CD4-positive, alpha-beta T cell (primary cell): ENCODE measurements at regions not wholly inside any gene's neighbourhood (a gene's known extent, or its start where the extent isn't known, plus 50 kb on each side); places are given as distances from the start of the nearest gene placed in this dataset.
A peak's percentile ranks its signal among the peaks of the same experiment; 100 is the strongest.
"Not testable (repeated sequence)": the region's sequence is repeated elsewhere in the genome, so short reads cannot be mapped to it uniquely, and the experiment has no call there.

ENCODE experiments used
- ATAC-seq: fragments of 200-7000 bp; cut with Tn5 transposase; one replicate; pipeline ENCODE4 v1.10.0; 2022; ENCODE audit warnings: mild to moderate bottlenecking; ENCODE audit not compliant: poor library complexity
- CTCF ChIA-PET: fragments of 350-600 bp; sonication (Branson Sonifier 250); formaldehyde crosslinking; loops from one replicate; lab custom pipeline; 2021; ENCODE audit warnings: antibody characterized with exemption, inconsistent platforms; lab: Charles Lee
- POLR2A ChIA-PET: fragments of 350-600 bp; sonication (Branson Sonifier 250); formaldehyde crosslinking; loops from one replicate; lab custom pipeline; 2021; ENCODE audit warnings: antibody characterized with exemption, inconsistent platforms; lab: Charles Lee
- DNase-seq, 14 experiments: peaks; one replicate each; pipeline ENCODE4 v3.0.0-alpha.2; 2013 to 2020; ENCODE audit warnings: mixed read lengths in 2 of 14
- H3K27ac ChIP-seq, 2 donors: one replicate each; pipeline versions ENCODE4 v1.5.1 to v1.7.0; 2013; ENCODE audit warnings: low read length in 2 of 2, low read depth in 1 of 2, mild to moderate bottlenecking in 1 of 2
- H3K27me3 ChIP-seq, 2 experiments: 1 replicate in 1 of 2; 2 replicates in 1 of 2; pipeline versions ENCODE4 v1.6.1 to v1.7.0; 2013; ENCODE audit warnings: low read length in 2 of 2, control low read depth in 1 of 2, mild to moderate bottlenecking in 1 of 2, moderate library complexity in 1 of 2; ENCODE audit not compliant: insufficient read depth in 2 of 2, control insufficient read depth in 1 of 2
- H3K36me3 ChIP-seq: one replicate; pipeline ENCODE4 v1.6.1; 2013; ENCODE audit warnings: low read length, control low read depth; ENCODE audit not compliant: insufficient read depth
- H3K4me1 ChIP-seq: one replicate; pipeline ENCODE4 v1.6.1; 2013; ENCODE audit warnings: low read length, control low read depth; ENCODE audit not compliant: insufficient read depth
- H3K4me3 ChIP-seq: one replicate; pipeline ENCODE4 v1.5.1; 2013; ENCODE audit warnings: mild to moderate bottlenecking, low read length, moderate library complexity
- H3K9me3 ChIP-seq, 2 experiments: 1 replicate in 1 of 2; 2 replicates in 1 of 2; pipeline versions ENCODE4 v1.6.1 to v1.7.0; 2013; ENCODE audit warnings: low read length in 2 of 2, mild to moderate bottlenecking in 2 of 2, control low read depth in 1 of 2, moderate library complexity in 1 of 2; ENCODE audit not compliant: control insufficient read depth in 1 of 2, insufficient read depth in 1 of 2
- H3K27ac Mint-ChIP-seq: one replicate; pipeline ENCODE4 v1.8.0; 2020; ENCODE audit warnings: mixed read lengths
- H3K27me3 Mint-ChIP-seq: one replicate; pipeline ENCODE4 v1.8.0; 2021; ENCODE audit warnings: mixed read lengths
- H3K36me3 Mint-ChIP-seq: one replicate; pipeline ENCODE4 v1.8.0; 2021; ENCODE audit warnings: low read depth, mixed read lengths
- H3K4me1 Mint-ChIP-seq: one replicate; pipeline ENCODE4 v1.8.0; 2021; ENCODE audit warnings: low read depth, mixed read lengths
- H3K4me3 Mint-ChIP-seq: one replicate; pipeline ENCODE4 v1.8.0; 2020; ENCODE audit warnings: mild to moderate bottlenecking, mixed read lengths
- H3K9me3 Mint-ChIP-seq: one replicate; pipeline ENCODE4 v1.8.0; 2020; ENCODE audit warnings: mixed read lengths
- intact Hi-C, 2 experiments: fragments of 100-400 bp; cut with DNase I in 1 of 2; cut with micrococcal nuclease in 1 of 2; formaldehyde crosslinking; loops; one replicate each; pipeline versions ENCODE4 v1.15.1 to v1.9.0; 2023 to 2025; cut with DNase I, micrococcal nuclease

- H3K9me3 ChIP-seq, H3K36me3 Mint-ChIP-seq, H3K4me3 ChIP-seq, intact Hi-C loops, H3K4me1 Mint-ChIP-seq, CTCF ChIA-PET, H3K27ac ChIP-seq, H3K9me3 Mint-ChIP-seq, H3K27me3 Mint-ChIP-seq, POLR2A ChIA-PET, H3K27me3 ChIP-seq, H3K4me1 ChIP-seq, H3K4me3 Mint-ChIP-seq, H3K27ac Mint-ChIP-seq, ATAC-seq, H3K36me3 ChIP-seq, DNase-seq: not testable (repeated sequence)
These were observed 186.6 kb downstream of the LMLN start for GRCh38 chr3:198146559-198147164.

GRCh38 chr3:198147213-198147612, 187.2 kb downstream of the LMLN start:
- H3K4me3 ChIP-seq, H3K36me3 Mint-ChIP-seq, H3K27ac ChIP-seq, H3K4me1 Mint-ChIP-seq, H3K4me1 ChIP-seq, DNase-seq, H3K27me3 Mint-ChIP-seq, H3K9me3 ChIP-seq, H3K9me3 Mint-ChIP-seq, H3K27me3 ChIP-seq, ATAC-seq, H3K36me3 ChIP-seq, POLR2A ChIA-PET, intact Hi-C loops, CTCF ChIA-PET, H3K4me3 Mint-ChIP-seq, H3K27ac Mint-ChIP-seq: not testable (repeated sequence)

- H3K4me1 Mint-ChIP-seq, POLR2A ChIA-PET: not testable (repeated sequence)
These were observed 188.0 kb downstream of the LMLN start for GRCh38 chr3:198147993-198148392.

GRCh38 chr3:198149904-198150303, 189.9 kb downstream of the LMLN start:
- H3K36me3 Mint-ChIP-seq, H3K4me1 Mint-ChIP-seq, ATAC-seq, H3K4me3 ChIP-seq, POLR2A ChIA-PET, H3K27ac ChIP-seq, H3K9me3 ChIP-seq, H3K27me3 ChIP-seq, H3K36me3 ChIP-seq, H3K27me3 Mint-ChIP-seq, H3K27ac Mint-ChIP-seq, H3K4me1 ChIP-seq, H3K9me3 Mint-ChIP-seq, intact Hi-C loops, CTCF ChIA-PET, H3K4me3 Mint-ChIP-seq: not testable (repeated sequence)
- DNase-seq = peak in 2 of 14 experiments; percentile 47 to 58

More at GRCh38 chr3:198147993-198148392, 188.0 kb downstream of the LMLN start:
- H3K27me3 Mint-ChIP-seq, CTCF ChIA-PET, H3K36me3 ChIP-seq, intact Hi-C loops, H3K27ac Mint-ChIP-seq, H3K4me3 ChIP-seq, H3K27ac ChIP-seq, H3K9me3 ChIP-seq, ATAC-seq, H3K4me3 Mint-ChIP-seq, H3K36me3 Mint-ChIP-seq, H3K27me3 ChIP-seq, H3K4me1 ChIP-seq, H3K9me3 Mint-ChIP-seq, DNase-seq: not testable (repeated sequence)

GRCh38 chr3:198151867-198152266, 191.8 kb downstream of the LMLN start:
- H3K27me3 ChIP-seq, ATAC-seq, H3K4me3 ChIP-seq, H3K9me3 ChIP-seq, H3K27ac Mint-ChIP-seq, POLR2A ChIA-PET, H3K27me3 Mint-ChIP-seq, H3K9me3 Mint-ChIP-seq, H3K4me3 Mint-ChIP-seq, H3K36me3 ChIP-seq, H3K36me3 Mint-ChIP-seq, CTCF ChIA-PET, H3K4me1 Mint-ChIP-seq, H3K27ac ChIP-seq, H3K4me1 ChIP-seq, intact Hi-C loops, DNase-seq: not testable (repeated sequence)

- POLR2A ChIA-PET, H3K27ac Mint-ChIP-seq, H3K4me3 Mint-ChIP-seq: not testable (repeated sequence)
These were observed 195.8 kb downstream of the LMLN start for GRCh38 chr3:198155771-198156170.

GRCh38 chr3:198157231-198157868, 197.3 kb downstream of the LMLN start:
- H3K27me3 ChIP-seq, H3K36me3 Mint-ChIP-seq, CTCF ChIA-PET, H3K27ac ChIP-seq, intact Hi-C loops, POLR2A ChIA-PET, H3K4me3 Mint-ChIP-seq, H3K4me3 ChIP-seq, H3K36me3 ChIP-seq, H3K27ac Mint-ChIP-seq, H3K9me3 Mint-ChIP-seq, DNase-seq, H3K4me1 Mint-ChIP-seq, H3K4me1 ChIP-seq, H3K9me3 ChIP-seq, H3K27me3 Mint-ChIP-seq: not testable (repeated sequence)
- ATAC-seq = peak; percentile 99

More at GRCh38 chr3:198155771-198156170, 195.8 kb downstream of the LMLN start:
- H3K36me3 ChIP-seq, DNase-seq, intact Hi-C loops, H3K27me3 ChIP-seq, H3K9me3 ChIP-seq, H3K4me3 ChIP-seq, ATAC-seq, H3K27me3 Mint-ChIP-seq, CTCF ChIA-PET, H3K4me1 ChIP-seq, H3K4me1 Mint-ChIP-seq, H3K27ac ChIP-seq, H3K36me3 Mint-ChIP-seq, H3K9me3 Mint-ChIP-seq: not testable (repeated sequence)
